ENCODE measurements at regions not wholly inside any gene's neighbourhood (a gene's known extent, or its start where the extent isn't known, plus 50 kb on each side); places are given as distances from the start of the nearest gene placed in this dataset.

DNA sequence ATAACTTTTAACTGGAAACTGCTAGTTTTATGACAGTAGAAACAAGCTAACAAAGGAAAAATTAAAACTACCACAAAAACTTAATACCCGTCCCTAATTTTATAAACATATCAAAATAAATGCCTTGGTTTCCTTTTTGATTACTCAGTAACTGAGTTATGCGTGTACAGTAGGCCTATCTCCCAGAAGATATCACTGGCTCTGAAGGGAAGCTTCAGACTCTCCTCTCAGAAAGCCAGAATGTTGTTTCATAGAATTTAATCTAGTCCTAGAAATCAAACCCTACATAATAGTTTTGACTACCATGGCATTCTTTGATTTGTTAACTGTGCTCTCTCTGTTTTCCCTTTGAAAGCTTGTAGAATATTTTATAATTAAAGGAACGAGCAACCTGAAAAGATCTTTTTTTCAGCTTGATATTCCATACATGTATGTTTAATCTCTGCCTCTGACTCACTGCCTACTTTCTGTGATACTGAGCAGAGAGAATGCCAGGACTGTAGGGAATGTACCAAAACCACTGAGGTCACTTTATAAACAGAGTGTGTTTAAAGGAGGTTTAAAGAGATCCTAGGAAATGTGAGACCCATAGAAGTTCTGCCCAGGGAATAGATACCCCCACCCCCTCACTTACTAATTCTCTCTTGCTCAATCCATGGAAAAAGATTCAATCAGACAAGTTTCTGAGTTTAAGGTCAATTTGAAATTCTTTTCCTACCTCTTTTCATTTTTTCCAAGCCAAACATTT, 311.5 kb downstream of the HDGFL1 start:
- TF ChIP-seq, protein P1, sequence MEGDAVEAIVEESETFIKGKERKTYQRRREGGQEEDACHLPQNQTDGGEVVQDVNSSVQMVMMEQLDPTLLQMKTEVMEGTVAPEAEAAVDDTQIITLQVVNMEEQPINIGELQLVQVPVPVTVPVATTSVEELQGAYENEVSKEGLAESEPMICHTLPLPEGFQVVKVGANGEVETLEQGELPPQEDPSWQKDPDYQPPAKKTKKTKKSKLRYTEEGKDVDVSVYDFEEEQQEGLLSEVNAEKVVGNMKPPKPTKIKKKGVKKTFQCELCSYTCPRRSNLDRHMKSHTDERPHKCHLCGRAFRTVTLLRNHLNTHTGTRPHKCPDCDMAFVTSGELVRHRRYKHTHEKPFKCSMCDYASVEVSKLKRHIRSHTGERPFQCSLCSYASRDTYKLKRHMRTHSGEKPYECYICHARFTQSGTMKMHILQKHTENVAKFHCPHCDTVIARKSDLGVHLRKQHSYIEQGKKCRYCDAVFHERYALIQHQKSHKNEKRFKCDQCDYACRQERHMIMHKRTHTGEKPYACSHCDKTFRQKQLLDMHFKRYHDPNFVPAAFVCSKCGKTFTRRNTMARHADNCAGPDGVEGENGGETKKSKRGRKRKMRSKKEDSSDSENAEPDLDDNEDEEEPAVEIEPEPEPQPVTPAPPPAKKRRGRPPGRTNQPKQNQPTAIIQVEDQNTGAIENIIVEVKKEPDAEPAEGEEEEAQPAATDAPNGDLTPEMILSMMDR (IDR thresholded peaks at IDR 0.05; ENCODE audit: low read depth, low read length, poor library complexity, severe bottlenecking), result no peak
- no peak for TF ChIP-seq EZH2phosphoT487 (IDR thresholded peaks at IDR 0.05; ENCODE audit: borderline replicate concordance, low read length)

Measured in DOHH2 (cell line).